ENCODE measurements at regions not wholly inside any gene's neighbourhood (a gene's known extent, or its start where the extent isn't known, plus 50 kb on each side); places are given as distances from the start of the nearest gene placed in this dataset.

DNA sequence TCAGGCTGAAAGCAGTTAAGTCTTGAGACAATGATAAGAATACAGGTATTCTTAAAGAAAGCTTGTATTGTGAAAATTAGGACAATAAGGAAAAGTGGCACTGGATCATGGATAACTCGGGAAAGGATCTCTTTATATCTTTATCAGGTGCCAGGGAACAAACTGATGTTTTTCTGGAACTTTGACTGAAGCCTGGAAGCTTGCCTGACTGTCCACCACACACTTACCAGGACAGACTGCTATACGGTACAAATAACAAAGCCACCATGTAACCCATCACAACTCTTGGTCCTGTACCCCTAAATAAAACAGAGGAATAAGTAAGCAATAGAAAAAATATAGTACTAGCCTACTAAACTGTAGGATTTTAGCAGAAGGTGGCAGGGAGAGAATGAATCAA, 623.0 kb downstream of the OTOL1 start:
- ATAC-seq (replicated peaks in 6 of 8): no peak
- WGBS, 10 experiments: 38 to 100% (median 75%) methylated on average over 1 to 2 of the region's 2 CpGs; no CpG with 5 or more reads in 2 of the 10 experiments
- in situ Hi-C loops (cut with MboI; ENCODE audit: low pct_unique_long_range_greater_than_20kb in 2 of 9, low sequenced_read_pairs in 9 of 9, unreplicated experiment in 9 of 9): no loop called here

GRCh38 chr3:162122405-162122804, 625.8 kb downstream of the OTOL1 start:
- Histone ChIP-seq H3K4me3 (no peak overlapping the region), H3K27ac (no peak overlapping the region), H3K4me1 (replicated peaks in 1 of 2) (no peaks in the 10 kb centered on the region)
- 0 to 100% (median 100%) methylated on average over 1 of the region's 1 CpG; no CpG with 5 or more reads in 5 of the 10 experiments for WGBS, 10 experiments
- ATAC-seq (replicated peaks in 6 of 8): no peak
- in situ Hi-C loops (cut with MboI; ENCODE audit: low pct_unique_long_range_greater_than_20kb in 2 of 9, low sequenced_read_pairs in 9 of 9, unreplicated experiment in 9 of 9): no loop called here

More for the DNA sequence above, 623.0 kb downstream of the OTOL1 start:
- no peaks in the 10 kb centered on the region for H3K4me1 ChIP-seq (replicated peaks in 1 of 2)
- H3K27ac ChIP-seq: no peak overlapping the region
- no peak overlapping the region for H3K4me3 ChIP-seq

GRCh38 chr3:162125790-162126189, 629.2 kb downstream of the OTOL1 start:
- no peaks in the 10 kb centered on the region for H3K4me1 ChIP-seq (replicated peaks in 1 of 2)
- WGBS, 10 experiments: 38 to 100% (median 100%) methylated on average over 1 of the region's 1 CpG; no CpG with 5 or more reads in 3 of the 10 experiments
- in situ Hi-C loops (cut with MboI; ENCODE audit: low pct_unique_long_range_greater_than_20kb in 2 of 9, low sequenced_read_pairs in 9 of 9, unreplicated experiment in 9 of 9): no loop called here
- H3K27ac ChIP-seq: no peak overlapping the region
- no peak for ATAC-seq (replicated peaks in 6 of 8)
- H3K4me3 ChIP-seq: no peak overlapping the region

DNA sequence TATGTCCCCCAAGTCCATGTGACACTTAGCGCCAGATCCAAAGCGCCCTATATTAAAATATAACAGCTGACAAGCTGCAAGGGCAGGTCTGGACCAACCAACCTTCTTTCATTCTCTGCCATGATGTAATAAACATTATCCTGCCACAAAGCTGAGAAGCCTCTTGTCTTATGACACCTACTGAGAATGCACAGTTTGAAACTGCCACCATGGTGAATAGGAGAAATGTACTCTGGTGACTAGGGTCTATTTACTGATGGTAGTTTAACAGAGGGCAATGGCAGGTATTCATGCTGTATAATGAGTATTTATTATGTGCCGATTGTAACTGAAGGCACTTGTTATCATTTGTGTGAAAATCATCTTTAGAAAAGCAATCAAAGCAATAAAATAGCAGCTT, 634.0 kb downstream of the OTOL1 start:
- Histone ChIP-seq H3K4me1 (replicated peaks in 1 of 2) (no peaks in the 10 kb centered on the region), H3K4me3 (no peak overlapping the region), H3K27ac (no peak overlapping the region)
- ATAC-seq (replicated peaks in 6 of 8): peak in 1 of 8 experiments; percentile 48
- 56 to 100% (median 87%) methylated on average over 1 to 3 of the region's 3 CpGs; no CpG with 5 or more reads in 1 of the 10 experiments for WGBS, 10 experiments
- in situ Hi-C loops (cut with MboI; ENCODE audit: low pct_unique_long_range_greater_than_20kb in 2 of 9, low sequenced_read_pairs in 9 of 9, unreplicated experiment in 9 of 9): no loop called here

GRCh38 chr3:162132981-162133380, 636.4 kb downstream of the OTOL1 start:
- in situ Hi-C loops (cut with MboI; ENCODE audit: low pct_unique_long_range_greater_than_20kb in 2 of 9, low sequenced_read_pairs in 9 of 9, unreplicated experiment in 9 of 9): no loop called here
- no peak for ATAC-seq (replicated peaks in 6 of 8)

DNA sequence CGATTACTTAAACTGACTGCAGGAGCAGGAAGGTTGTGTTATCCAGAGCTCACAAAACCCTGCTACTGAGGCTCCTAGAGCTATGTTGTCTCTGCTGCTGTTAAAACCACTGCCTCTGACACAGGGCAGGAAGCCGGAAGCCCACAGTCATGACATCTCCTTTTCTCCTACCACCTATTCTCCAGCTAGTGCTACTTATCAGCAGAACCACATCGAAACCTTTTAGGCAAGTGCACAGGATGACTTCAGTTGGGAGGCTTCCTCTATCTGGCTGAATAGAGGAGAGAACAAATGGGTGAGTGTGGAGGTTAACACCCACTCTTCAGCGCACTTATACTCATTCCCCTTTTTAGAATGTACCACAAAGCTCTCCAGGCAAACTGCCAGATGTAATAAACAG, 638.0 kb downstream of the OTOL1 start:
- Histone ChIP-seq H3K4me1 (replicated peaks in 1 of 2) (peaks cover 0 to 4% of the 10 kb centered on the region in 2 donors), H3K27ac (no peak overlapping the region), H3K4me3 (no peak overlapping the region)
- in situ Hi-C loops (cut with MboI; ENCODE audit: low pct_unique_long_range_greater_than_20kb in 2 of 9, low sequenced_read_pairs in 9 of 9, unreplicated experiment in 9 of 9): no loop called here
- WGBS, 10 experiments: 50 to 100% (median 93%) methylated on average over 1 to 4 of the region's 4 CpGs; no CpG with 5 or more reads in 1 of the 10 experiments
- ATAC-seq (replicated peaks in 6 of 8): no peak

More at GRCh38 chr3:162132981-162133380, 636.4 kb downstream of the OTOL1 start:
- Histone ChIP-seq H3K4me1 (replicated peaks in 1 of 2) (peaks cover 0 to 4% of the 10 kb centered on the region in 2 donors), H3K27ac (no peak overlapping the region), H3K4me3 (no peak overlapping the region)

- H3K4me1 ChIP-seq (replicated peaks in 1 of 2): peaks cover 0 to 4% of the 10 kb centered on the region in 2 donors
- in situ Hi-C loops (cut with MboI; ENCODE audit: low pct_unique_long_range_greater_than_20kb in 2 of 9, low sequenced_read_pairs in 9 of 9, unreplicated experiment in 9 of 9): no loop called here
- 44 to 100% (median 96%) methylated on average over 2 of the region's 2 CpGs; no CpG with 5 or more reads in 1 of the 10 experiments for WGBS, 10 experiments
- H3K4me3 ChIP-seq: no peak overlapping the region
- no peak for ATAC-seq (replicated peaks in 6 of 8)
- no peak overlapping the region for H3K27ac ChIP-seq
Observed at GRCh38 chr3:162136136-162136535, 639.5 kb downstream of the OTOL1 start.

GRCh38 chr3:162138509-162138908, 641.9 kb downstream of the OTOL1 start:
- H3K4me3 ChIP-seq: no peak overlapping the region
- WGBS, 10 experiments: 62 to 100% (median 82%) methylated on average over 1 to 4 of the region's 4 CpGs; no CpG with 5 or more reads in 2 of the 10 experiments
- ATAC-seq (replicated peaks in 6 of 8): no peak
- H3K4me1 ChIP-seq (replicated peaks in 1 of 2): peaks cover 0 to 4% of the 10 kb centered on the region in 2 donors
- in situ Hi-C loops (cut with MboI; ENCODE audit: low pct_unique_long_range_greater_than_20kb in 2 of 9, low sequenced_read_pairs in 9 of 9, unreplicated experiment in 9 of 9): no loop called here
- H3K27ac ChIP-seq: no peak overlapping the region

DNA sequence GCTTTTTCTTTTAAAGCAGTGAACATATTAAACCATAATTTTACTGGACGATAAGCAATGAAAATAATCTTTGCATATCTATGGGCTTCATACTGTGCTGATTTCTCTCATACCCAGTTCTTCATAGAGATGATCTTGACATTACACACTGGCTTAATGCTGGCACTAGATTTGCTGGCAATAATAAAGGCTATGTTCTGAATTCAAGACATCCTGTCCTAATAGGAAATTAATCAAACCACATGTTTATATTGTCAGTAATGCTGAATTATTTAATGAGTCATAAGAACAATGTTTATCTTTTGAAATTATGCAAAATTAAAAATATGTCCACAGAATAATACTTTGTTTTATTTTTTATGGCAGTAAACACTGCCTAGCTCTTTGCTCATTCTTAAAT, 643.2 kb downstream of the OTOL1 start:
- Histone ChIP-seq H3K4me3 (no peak overlapping the region), H3K27ac (no peak overlapping the region), H3K4me1 (replicated peaks in 1 of 2) (peaks cover 0 to 4% of the 10 kb centered on the region in 2 donors)
- ATAC-seq (replicated peaks in 6 of 8): no peak
- in situ Hi-C loops (cut with MboI; ENCODE audit: low pct_unique_long_range_greater_than_20kb in 2 of 9, low sequenced_read_pairs in 9 of 9, unreplicated experiment in 9 of 9): no loop called here
- WGBS, 10 experiments: 9 to 91% (median 64%) methylated on average over 1 of the region's 1 CpG; no CpG with 5 or more reads in 1 of the 10 experiments

GRCh38 chr3:162141272-162141791, 644.7 kb downstream of the OTOL1 start:
- in situ Hi-C loops (cut with MboI; ENCODE audit: low pct_unique_long_range_greater_than_20kb in 2 of 9, low sequenced_read_pairs in 9 of 9, unreplicated experiment in 9 of 9): no loop called here
- WGBS, 10 experiments: 0 to 100% (median 78%) methylated on average over 1 to 2 of the region's 2 CpGs
- ATAC-seq (replicated peaks in 6 of 8): no peak
- Histone ChIP-seq H3K4me3 (no peak overlapping the region), H3K4me1 (replicated peaks in 1 of 2) (peaks cover 0 to 4% of the 10 kb centered on the region in 2 donors), H3K27ac (no peak overlapping the region)

DNA sequence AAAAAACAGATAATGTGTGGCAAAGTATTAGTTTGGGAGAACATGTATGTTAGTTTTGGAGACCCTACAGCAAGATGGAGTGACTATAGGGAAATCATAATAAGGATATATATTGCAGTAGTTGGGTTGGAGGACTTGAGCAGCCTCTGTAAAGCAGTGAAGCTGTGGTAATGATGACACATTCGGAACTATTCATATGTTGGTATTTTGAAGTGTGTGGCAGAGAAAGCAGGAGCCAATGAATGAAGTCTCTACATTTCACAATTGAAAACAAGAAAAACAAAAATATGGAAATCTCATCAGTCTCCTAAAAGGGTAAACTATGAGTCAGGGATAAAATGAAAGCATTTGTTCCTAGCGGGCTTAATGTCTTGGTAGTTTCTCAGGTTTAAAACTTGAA, 645.9 kb downstream of the OTOL1 start:
- Histone ChIP-seq H3K4me1 (replicated peaks in 1 of 2) (no peaks in the 10 kb centered on the region), H3K27ac (no peak overlapping the region), H3K4me3 (no peak overlapping the region)
- 9 to 100% (median 80%) methylated on average over 1 to 2 of the region's 2 CpGs; no CpG with 5 or more reads in 1 of the 10 experiments for whole genome bisulfite sequencing, 10 experiments
- ATAC-seq (replicated peaks in 6 of 8): peak in 1 of 8 experiments; percentile 65
- in situ Hi-C loops (cut with MboI; ENCODE audit: low pct_unique_long_range_greater_than_20kb in 2 of 9, low sequenced_read_pairs in 9 of 9, unreplicated experiment in 9 of 9): no loop called here

GRCh38 chr3:162143180-162143579, 646.6 kb downstream of the OTOL1 start:
- H3K27ac ChIP-seq: no peak overlapping the region
- in situ Hi-C loops (cut with MboI; ENCODE audit: low pct_unique_long_range_greater_than_20kb in 2 of 9, low sequenced_read_pairs in 9 of 9, unreplicated experiment in 9 of 9): no loop called here
- peak in 2 of 8 experiments; percentile 51 to 53 for ATAC-seq (replicated peaks in 6 of 8)
- H3K4me3 ChIP-seq: no peak overlapping the region
- no peaks in the 10 kb centered on the region for H3K4me1 ChIP-seq (replicated peaks in 1 of 2)

DNA sequence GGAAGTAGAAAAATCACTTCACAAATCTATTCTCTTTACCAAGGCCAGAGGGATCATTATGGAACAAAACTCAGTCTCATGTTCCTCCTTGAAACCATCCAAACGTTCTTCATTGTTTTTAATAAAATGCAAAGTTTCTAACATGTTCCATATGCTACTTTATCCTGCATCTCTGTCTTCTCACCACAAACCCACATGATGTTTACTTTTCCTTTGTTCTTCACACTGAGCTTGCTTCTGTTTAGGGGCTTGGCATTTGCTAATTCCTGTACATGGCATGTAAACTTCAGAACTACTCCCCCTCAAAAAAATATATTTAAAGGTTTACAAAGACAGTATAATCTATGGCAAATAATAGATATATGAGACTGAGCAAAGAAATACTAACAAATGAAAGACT, 651.4 kb downstream of the OTOL1 start:
- no peak for ATAC-seq (replicated peaks in 6 of 8)
- 0 to 33% (median 10%) methylated on average over 1 of the region's 1 CpG for WGBS, 10 experiments
- in situ Hi-C loops (cut with MboI; ENCODE audit: low pct_unique_long_range_greater_than_20kb in 2 of 9, low sequenced_read_pairs in 9 of 9, unreplicated experiment in 9 of 9): no loop called here

GRCh38 chr3:162150790-162151189, 654.2 kb downstream of the OTOL1 start:
- in situ Hi-C loops (cut with MboI; ENCODE audit: low pct_unique_long_range_greater_than_20kb in 2 of 9, low sequenced_read_pairs in 9 of 9, unreplicated experiment in 9 of 9): no loop called here

More for the DNA sequence above, 651.4 kb downstream of the OTOL1 start:
- Histone ChIP-seq H3K4me1 (replicated peaks in 1 of 2) (no peaks in the 10 kb centered on the region), H3K27ac (no peak overlapping the region), H3K4me3 (no peak overlapping the region)

More at GRCh38 chr3:162150790-162151189, 654.2 kb downstream of the OTOL1 start:
- Histone ChIP-seq H3K27ac (no peak overlapping the region), H3K4me3 (no peak overlapping the region), H3K4me1 (replicated peaks in 1 of 2) (no peaks in the 10 kb centered on the region)
- no peak for ATAC-seq (replicated peaks in 6 of 8)
